ENCODE measurements at regions not wholly inside any gene's neighbourhood (a gene's known extent, or its start where the extent isn't known, plus 50 kb on each side); places are given as distances from the start of the nearest gene placed in this dataset.

GRCh38 chr15:26243382-26243781 is 380.3 kb upstream of the ATP10A start:
- no peak for TF ChIP-seq CTCF (IDR thresholded peaks at IDR 0.05)
- intact Hi-C loops (cut with DNase I), result no loop called here
- Histone ChIP-seq H3K27ac (no peak overlapping the region), H3K4me1 (no peaks in the 10 kb centered on the region), H3K36me3 (ENCODE audit: insufficient read depth in 1 of 2, low read depth in 1 of 2) (no peaks in the 10 kb centered on the region), H3K9me3 (no peaks in the 10 kb centered on the region), H3K27me3 (ENCODE audit: insufficient read depth in 3 of 3, low read length in 2 of 3) (no peaks in the 10 kb centered on the region), H3K4me3 (no peak overlapping the region)
- WGBS, 3 donors, result 85 to 91% (median 89%) methylated on average over 1 of the region's 1 CpG
- ATAC-seq, result no peak
- DNase-seq, result no peak

GRCh38 chr15:26242565-26243071 is 379.5 kb upstream of the ATP10A start:
- H3K27me3 ChIP-seq (ENCODE audit: insufficient read depth in 3 of 3, low read length in 2 of 3), result no peaks in the 10 kb centered on the region
- intact Hi-C loops (cut with DNase I), result no loop called here
- no peak overlapping the region for H3K27ac ChIP-seq
- ATAC-seq (no peak), DNase-seq (no peak)
- TF ChIP-seq CTCF (IDR thresholded peaks at IDR 0.05), result no peak
- H3K4me1 ChIP-seq, result no peaks in the 10 kb centered on the region
- H3K9me3 ChIP-seq, result no peaks in the 10 kb centered on the region
- no peak overlapping the region for H3K4me3 ChIP-seq
- H3K36me3 ChIP-seq (ENCODE audit: insufficient read depth in 1 of 2, low read depth in 1 of 2), result no peaks in the 10 kb centered on the region
- 67 to 76% (median 67%) methylated on average over 9 of the region's 9 CpGs for WGBS, 3 donors

GRCh38 chr15:26235864-26236263 is 372.7 kb upstream of the ATP10A start:
- no peak for TF ChIP-seq CTCF (IDR thresholded peaks at IDR 0.05)
- Histone ChIP-seq H3K4me3 (no peak overlapping the region), H3K4me1 (no peaks in the 10 kb centered on the region), H3K27ac (no peak overlapping the region), H3K9me3 (no peaks in the 10 kb centered on the region), H3K27me3 (ENCODE audit: insufficient read depth in 3 of 3, low read length in 2 of 3) (peaks cover 0 to 2% (median 0%) of the 10 kb centered on the region in 3 donors), H3K36me3 (ENCODE audit: insufficient read depth in 1 of 2, low read depth in 1 of 2) (no peaks in the 10 kb centered on the region)
- 43 to 47% (median 43%) methylated on average over 3 of the region's 3 CpGs for WGBS, 3 donors
- DNase-seq (no peak), ATAC-seq (no peak)
- intact Hi-C loops (cut with DNase I), result no loop called here

- Histone ChIP-seq H3K36me3 (ENCODE audit: insufficient read depth in 1 of 2, low read depth in 1 of 2) (no peaks in the 10 kb centered on the region), H3K27me3 (ENCODE audit: insufficient read depth in 3 of 3, low read length in 2 of 3) (peaks cover 0 to 2% (median 0%) of the 10 kb centered on the region in 3 donors), H3K27ac (no peak overlapping the region), H3K4me3 (no peak overlapping the region), H3K9me3 (no peaks in the 10 kb centered on the region), H3K4me1 (no peaks in the 10 kb centered on the region)
- intact Hi-C loops (cut with DNase I), result no loop called here
- 45 to 51% (median 47%) methylated on average over 15 of the region's 15 CpGs for WGBS, 3 donors
- no peak for TF ChIP-seq CTCF (IDR thresholded peaks at IDR 0.05)
- DNase-seq (no peak), ATAC-seq (no peak)
Observed at GRCh38 chr15:26234976-26235767, 372.0 kb upstream of the ATP10A start.

- intact Hi-C loops (cut with DNase I), result no loop called here
- Histone ChIP-seq H3K36me3 (ENCODE audit: insufficient read depth in 1 of 2, low read depth in 1 of 2) (no peaks in the 10 kb centered on the region), H3K27ac (no peak overlapping the region), H3K4me3 (no peak overlapping the region), H3K9me3 (no peaks in the 10 kb centered on the region), H3K4me1 (no peaks in the 10 kb centered on the region), H3K27me3 (ENCODE audit: insufficient read depth in 3 of 3, low read length in 2 of 3) (peaks cover 0 to 2% (median 0%) of the 10 kb centered on the region in 3 donors)
- ATAC-seq (no peak), DNase-seq (no peak)
- no peak for TF ChIP-seq CTCF (IDR thresholded peaks at IDR 0.05)
Observed at GRCh38 chr15:26232691-26233090, 369.6 kb upstream of the ATP10A start.

All from psoas muscle (tissue), 7 donors.